H1 (cell line): ENCODE measurements at regions not wholly inside any gene's neighbourhood (a gene's known extent, or its start where the extent isn't known, plus 50 kb on each side); places are given as distances from the start of the nearest gene placed in this dataset.

Experiments
- CTCF ChIA-PET: fragments of 300-600 bp; sonication (Branson Sonifier 250); formaldehyde crosslinking; loops from one replicate; lab custom pipeline; 2021; ENCODE audit not compliant: partially characterized antibody; lab: Charles Lee
- POLR2A ChIA-PET: fragments of 300-600 bp; sonication (Branson Sonifier 250); formaldehyde crosslinking; loops from one replicate; lab custom pipeline; 2021; ENCODE audit warnings: inconsistent platforms; ENCODE audit not compliant: partially characterized antibody; lab: Charles Lee
- DNase-seq, 2 experiments: peaks; one replicate each; pipeline versions ENCODE4 v3.0.0 to v3.0.0-alpha.2; 2010 to 2022; ENCODE audit warnings: low spot score in 2 of 2, low read depth in 1 of 2, mixed read lengths in 1 of 2
- FAIRE-seq: peaks from 2 replicates; lab custom pipeline; 2011; peaks lifted over from hg19 to GRCh38; lab: Jason Lieb, UNC
- H2AFZ ChIP-seq: 2 replicates; pipeline ENCODE4 v1.8.1; 2012; ENCODE audit warnings: low read length, inconsistent platforms
- H2AK5ac ChIP-seq: 2 replicates; pipeline ENCODE4 v1.6.1; 2013; ENCODE audit warnings: low read depth, low read length
- H2BK120ac ChIP-seq: replicated peaks from 2 replicates; pipeline ENCODE3; 2013; ENCODE audit warnings: low read depth, low read length, inconsistent platforms
- H2BK12ac ChIP-seq: 2 replicates; pipeline ENCODE4 v1.6.1; 2013; ENCODE audit warnings: low read depth, low read length
- H2BK15ac ChIP-seq: 2 replicates; pipeline ENCODE4 v1.6.1; 2013; ENCODE audit warnings: low read length
- H2BK20ac ChIP-seq: 2 replicates; pipeline ENCODE4 v1.6.1; 2013; ENCODE audit warnings: low read length
- H2BK5ac ChIP-seq: 2 replicates; pipeline ENCODE4 v1.6.1; 2013; ENCODE audit warnings: low read depth, low read length
- H3K14ac ChIP-seq: 2 replicates; pipeline ENCODE4 v1.6.1; 2013; ENCODE audit warnings: inconsistent platforms; ENCODE audit not compliant: insufficient read length
- H3K18ac ChIP-seq: 2 replicates; pipeline ENCODE4 v1.6.1; 2013; ENCODE audit warnings: low read length; ENCODE audit errors: extremely low read depth
- H3K23ac ChIP-seq: 2 replicates; pipeline ENCODE4 v1.6.1; 2013; ENCODE audit warnings: inconsistent platforms; ENCODE audit not compliant: insufficient read length
- H3K23me2 ChIP-seq: 2 replicates; pipeline ENCODE4 v1.6.1; 2013; ENCODE audit warnings: low read depth, low read length
- H3K27ac ChIP-seq: 2 replicates; pipeline ENCODE4 v1.6.1; 2011; ENCODE audit warnings: low read depth, low read length, inconsistent platforms
- H3K27me3 ChIP-seq, 4 experiments: replicated peaks in 1 of 4; 1 replicate in 1 of 4; 2 replicates in 3 of 4; pipeline versions ENCODE4 v1.6.1 to v1.8.1; 2011 to 2013; ENCODE audit warnings: low read length in 3 of 4, mild to moderate bottlenecking in 3 of 4, inconsistent platforms in 2 of 4, mixed read lengths in 2 of 4, moderate library complexity in 1 of 4; ENCODE audit not compliant: control insufficient read depth in 3 of 4, insufficient read depth in 3 of 4; ENCODE audit errors: extremely low read depth in 1 of 4
- H3K36me3 ChIP-seq, 4 experiments: 2 replicates each; pipeline versions ENCODE4 v1.6.1 to v1.8.1; 2011 to 2013; ENCODE audit warnings: mild to moderate bottlenecking in 4 of 4, low read length in 3 of 4, moderate library complexity in 2 of 4, control low read depth in 1 of 4, inconsistent platforms in 1 of 4; ENCODE audit not compliant: insufficient read depth in 4 of 4, control insufficient read depth in 2 of 4
- H3K4ac ChIP-seq: replicated peaks from 2 replicates; pipeline ENCODE3; 2013; ENCODE audit warnings: low read length, low read depth, mixed read lengths, inconsistent platforms; ENCODE audit not compliant: insufficient read length
- H3K4me1 ChIP-seq, 4 experiments: replicated peaks in 1 of 4; 1 replicate in 1 of 4; 2 replicates in 3 of 4; pipeline versions ENCODE4 v1.6.1 to v1.8.1; 2011 to 2013; ENCODE audit warnings: low read length in 3 of 4, inconsistent platforms in 2 of 4, mixed read lengths in 1 of 4; ENCODE audit not compliant: insufficient read depth in 4 of 4, control insufficient read depth in 3 of 4
- H3K4me2 ChIP-seq, 2 experiments: 2 replicates each; pipeline versions ENCODE4 v1.6.1 to v1.8.1; 2011 to 2013; ENCODE audit warnings: low read depth in 2 of 2, low read length in 2 of 2, control low read depth in 1 of 2, inconsistent platforms in 1 of 2, mild to moderate bottlenecking in 1 of 2; ENCODE audit not compliant: insufficient read depth in 1 of 2
- H3K4me3 ChIP-seq, 4 experiments: fragments of 200-600, 300-600 bp in 1 of 4; sonication (generic), shearing (Covaris generic), sonication (Bioruptor Twin) in 1 of 4; 2 replicates each; pipeline versions ENCODE4 v1.5.1 to v1.8.1; 2011 to 2016; ENCODE audit warnings: low read length in 4 of 4, low read depth in 3 of 4, control low read depth in 2 of 4, inconsistent platforms in 2 of 4, mild to moderate bottlenecking in 2 of 4, mixed read lengths in 1 of 4, moderate library complexity in 1 of 4; ENCODE audit not compliant: insufficient read depth in 2 of 4; ENCODE audit errors: extremely low read depth in 1 of 4
- H3K56ac ChIP-seq: replicated peaks from 2 replicates; pipeline ENCODE3; 2013; ENCODE audit warnings: low read depth, mild to moderate bottlenecking, mixed read lengths, low read length, inconsistent platforms; ENCODE audit not compliant: insufficient read length
- H3K79me1 ChIP-seq: 2 replicates; pipeline ENCODE4 v1.6.1; 2013; ENCODE audit warnings: low read depth, low read length, control low read depth
- H3K79me2 ChIP-seq, 2 experiments: 2 replicates each; pipeline versions ENCODE4 v1.6.1 to v1.8.1; 2012 to 2013; ENCODE audit warnings: low read length in 2 of 2, mild to moderate bottlenecking in 2 of 2, inconsistent platforms in 1 of 2; ENCODE audit not compliant: insufficient read depth in 2 of 2, control insufficient read depth in 1 of 2
- H3K9ac ChIP-seq, 4 experiments: replicated peaks in 1 of 4; 1 replicate in 1 of 4; 2 replicates in 3 of 4; pipeline versions ENCODE4 v1.6.1 to v1.8.1; 2011 to 2013; ENCODE audit warnings: low read depth in 3 of 4, low read length in 3 of 4, control low read depth in 2 of 4, mild to moderate bottlenecking in 2 of 4, moderate library complexity in 2 of 4, inconsistent platforms in 1 of 4; ENCODE audit errors: extremely low read depth in 1 of 4
- H3K9me3 ChIP-seq, 2 experiments: 2 replicates each; pipeline versions ENCODE4 v1.6.1 to v1.8.1; 2012 to 2013; ENCODE audit warnings: mild to moderate bottlenecking in 2 of 2, moderate library complexity in 2 of 2, control low read depth in 1 of 2, inconsistent platforms in 1 of 2, low read depth in 1 of 2, low read length in 1 of 2, mixed read lengths in 1 of 2; ENCODE audit not compliant: insufficient read depth in 2 of 2
- H4K20me1 ChIP-seq, 2 experiments: replicated peaks in 1 of 2; 2 replicates each; pipeline versions ENCODE3 to v1.8.1; 2011 to 2013; ENCODE audit warnings: inconsistent platforms in 2 of 2, low read length in 2 of 2, mild to moderate bottlenecking in 1 of 2; ENCODE audit not compliant: insufficient read depth in 2 of 2, control insufficient read depth in 1 of 2
- H4K5ac ChIP-seq: 2 replicates; pipeline ENCODE4 v1.6.1; 2013; ENCODE audit warnings: low read length, low read depth, mixed read lengths, inconsistent platforms; ENCODE audit not compliant: insufficient read length
- H4K8ac ChIP-seq: 2 replicates; pipeline ENCODE4 v1.8.0; 2013; ENCODE audit warnings: mild to moderate bottlenecking, moderate library complexity, low read length, inconsistent platforms; ENCODE audit not compliant: insufficient read depth; ENCODE audit errors: extremely low read depth
- H4K91ac ChIP-seq: replicated peaks from 2 replicates; pipeline ENCODE3; 2013; ENCODE audit warnings: low read length, mixed read lengths, inconsistent platforms; ENCODE audit not compliant: insufficient read length
- CEBPB ChIP-seq: IDR thresholded peaks from 2 replicates; pipeline ENCODE4 v1.6.1; 2012; ENCODE audit warnings: low read depth, low read length
- EP300 ChIP-seq, 2 experiments: IDR thresholded peaks; 1 replicate in 1 of 2; 2 replicates in 1 of 2; pipeline ENCODE4 v1.6.1; 2011 to 2012; ENCODE audit warnings: low read depth in 2 of 2, low read length in 2 of 2, mild to moderate bottlenecking in 2 of 2, borderline replicate concordance in 1 of 2, inconsistent platforms in 1 of 2, moderate library complexity in 1 of 2
- YY1 ChIP-seq: IDR thresholded peaks from 2 replicates; pipeline ENCODE4 v1.6.1; 2011; ENCODE audit warnings: low read depth, mild to moderate bottlenecking, low read length
- whole genome bisulfite sequencing, 2 experiments: shearing (Covaris generic) in 1 of 2; methylation state at CpG; one replicate each; pipeline versions ENCODE4 v1.1.6 to v1.1.7; 2013 to 2015; ENCODE audit warnings: low lambda C conversion rate in 2 of 2, mixed read lengths in 2 of 2, inconsistent platforms in 1 of 2, low coverage in 1 of 2, missing lambda C conversion rate in 1 of 2; ENCODE audit not compliant: insufficient replicate concordance in 2 of 2, insufficient coverage in 1 of 2, insufficient read length in 1 of 2; ENCODE audit errors: extremely low coverage in 1 of 2, missing lambda C conversion rate in 1 of 2; 5-methylcytosine and 5-hydroxymethylcytosine counted together

DNA sequence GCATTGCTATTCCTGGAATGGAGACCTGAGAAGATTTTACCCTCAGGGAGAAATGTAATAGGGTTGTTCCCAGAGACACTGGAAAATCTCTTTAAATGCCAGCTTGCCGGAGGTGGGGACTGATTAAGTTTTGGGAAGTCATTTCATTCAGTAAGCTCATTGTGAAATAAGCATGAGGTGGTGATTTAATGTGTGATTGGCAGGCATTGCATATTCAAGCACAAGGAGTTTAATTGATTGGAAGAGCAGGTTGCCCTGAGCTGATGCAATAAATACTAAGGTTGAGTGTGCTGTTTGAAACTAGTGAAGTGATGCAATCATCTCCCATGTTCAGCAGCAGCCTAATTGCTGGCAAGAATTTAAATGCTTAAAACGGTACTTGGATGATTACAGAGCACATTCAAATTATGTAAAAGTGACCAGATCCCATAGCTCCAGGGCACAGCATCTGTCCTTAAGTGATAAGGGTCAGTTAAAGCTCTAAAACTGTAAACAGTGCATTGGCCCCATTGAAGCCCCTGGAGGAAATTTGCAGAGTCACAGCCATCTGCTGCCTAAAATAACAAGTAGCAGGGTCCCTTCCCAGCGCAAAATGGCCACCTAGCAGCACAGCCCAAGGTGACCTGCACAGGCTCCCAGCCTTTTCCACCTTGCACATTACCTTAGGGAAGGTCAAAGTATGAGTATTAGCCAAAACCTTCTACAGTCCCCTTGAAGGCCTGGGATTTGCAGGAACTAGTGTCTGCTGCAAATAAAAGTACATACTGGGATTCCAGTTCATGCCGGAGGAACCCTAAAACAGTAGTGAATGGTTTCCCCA lies 92.1 kb downstream of the CCDC71L start:
- H2AK5ac ChIP-seq, result no peak overlapping the region
- peaks cover 0 to 3% (median 0%) of the 10 kb centered on the region in 4 experiments; a peak in 1 of 7 replicates for H3K4me1 ChIP-seq
- peak overlapping the region; percentile 37; the same call in 1 of the 2 replicates for H2BK5ac ChIP-seq
- H3K9me3 ChIP-seq, result no peaks in the 10 kb centered on the region
- no peaks in the 10 kb centered on the region for H3K36me3 ChIP-seq
- WGBS, 2 experiments, result 89% methylated on average over 4 of the region's 4 CpGs; no CpG with 5 or more reads in 1 of the 2 experiments
- peak overlapping the region; percentile 90 for H2AFZ ChIP-seq
- ChIA-PET POLR2A (no interaction called here), CTCF (interaction anchor here (1.1 to 2.1 kb wide), 3 partner anchors 9 to 26 kb away, joined by 3 to 8 read pairs (median 4); no protein-coding TSS in a partner anchor)
- peak overlapping the region; percentile 74; the same call in 1 of the 2 replicates for H4K8ac ChIP-seq
- H3K14ac ChIP-seq, result no peak overlapping the region
- DNase-seq, result no peak
- H3K27me3 ChIP-seq, result no peaks in the 10 kb centered on the region
- H3K4me3 ChIP-seq, result no peak overlapping the region
- peak overlapping the region; percentile 73; the same call in 1 of the 2 replicates for H3K18ac ChIP-seq
- TF ChIP-seq CEBPB, result peak; percentile 93
- TF ChIP-seq EP300 (IDR thresholded peaks at IDR 0.05; ENCODE audit: borderline replicate concordance in 1 of 2, low read depth in 2 of 2, low read length in 2 of 2), result no peak
- peak; percentile 80; the same call in 1 of the 2 replicates for TF ChIP-seq YY1
- TF ChIP-seq, all 59 proteins: peak for 2
- Histone ChIP-seq H3K23me2 (no peaks in the 10 kb centered on the region), H3K4ac (no peak overlapping the region), H4K20me1 (no peaks in the 10 kb centered on the region), H4K91ac (peak overlapping the region; percentile 77), H3K27ac (peak overlapping the region; percentile 8; the same call in 1 of the 2 replicates), H2BK12ac (peak overlapping the region; percentile 46; the same call in 1 of the 2 replicates), H3K56ac (no peak overlapping the region), H2BK20ac (0 out of 2 replicates have a peak overlapping the region, but pooled peaks have one; percentile 13), H2BK15ac (no peak overlapping the region), H3K4me2 (no peak overlapping the region), H3K9ac (no peak overlapping the region), H2BK120ac (no peak overlapping the region), H4K5ac (no peak overlapping the region), H3K79me1 (no peaks in the 10 kb centered on the region), H3K23ac (no peak overlapping the region), H3K79me2 (no peaks in the 10 kb centered on the region)
- no peak for FAIRE-seq
